OCI-LY1 (cell line): ENCODE measurements at regions not wholly inside any gene's neighbourhood (a gene's known extent, or its start where the extent isn't known, plus 50 kb on each side); places are given as distances from the start of the nearest gene placed in this dataset.

Experiments
- H2AFZ ChIP-seq: fragments of 200-600 bp; sonication (generic), shearing (Covaris generic); 2 replicates; pipeline ENCODE4 v1.6.0; 2014; ENCODE audit warnings: antibody characterized with exemption, mild to moderate bottlenecking, low read length
- H3F3A ChIP-seq: fragments of 200-600 bp; sonication (generic), shearing (Covaris generic); 2 replicates; pipeline ENCODE4 v1.6.0; 2014; ENCODE audit warnings: mild to moderate bottlenecking, antibody characterized with exemption, low read length, moderate library complexity; ENCODE audit not compliant: insufficient read depth
- H3K27ac ChIP-seq: fragments of 200-600 bp; sonication (generic); 2 replicates; pipeline ENCODE4 v1.5.1; 2014; ENCODE audit warnings: low read length, mixed run types, mild to moderate bottlenecking, low read depth; ENCODE audit not compliant: poor library complexity, severe bottlenecking
- H3K27me3 ChIP-seq: fragments of 200-600 bp; sonication (generic); 2 replicates; pipeline ENCODE4 v1.6.0; 2014; ENCODE audit warnings: antibody characterized with exemption, mild to moderate bottlenecking, low read length, moderate library complexity; ENCODE audit not compliant: insufficient read depth
- H3K36me3 ChIP-seq: fragments of 200-600 bp; sonication (generic); 2 replicates; pipeline ENCODE4 v1.6.1; 2014; ENCODE audit warnings: mild to moderate bottlenecking, antibody characterized with exemption, low read length, moderate library complexity, mixed read lengths; ENCODE audit not compliant: insufficient read depth
- H3K4me1 ChIP-seq: fragments of 200-600 bp; sonication (generic); 2 replicates; pipeline ENCODE4 v1.5.1; 2014; ENCODE audit warnings: mild to moderate bottlenecking, low read length, moderate library complexity; ENCODE audit not compliant: insufficient read depth, severe bottlenecking
- H3K4me2 ChIP-seq: fragments of 200-600 bp; sonication (generic), shearing (Covaris generic); 2 replicates; pipeline ENCODE4 v1.6.1; 2014; ENCODE audit warnings: low read length
- H3K4me3 ChIP-seq: fragments of 200-600 bp; sonication (generic); 2 replicates; pipeline ENCODE4 v1.5.1; 2014; ENCODE audit warnings: low read length, low read depth, mild to moderate bottlenecking, mixed read lengths; ENCODE audit not compliant: poor library complexity, severe bottlenecking
- H3K79me2 ChIP-seq: fragments of 200-600 bp; shearing (Covaris generic); 2 replicates; pipeline ENCODE4 v1.6.1; 2016; ENCODE audit warnings: mixed run types, low read length, mixed read lengths; ENCODE audit not compliant: insufficient read depth
- H3K9ac ChIP-seq: fragments of 200-600 bp; sonication (generic), shearing (Covaris generic); 2 replicates; pipeline ENCODE4 v1.6.1; 2014; ENCODE audit warnings: mild to moderate bottlenecking, low read length, mixed read lengths
- H3K9me2 ChIP-seq: fragments of 200-600 bp; sonication (generic), shearing (Covaris generic); 2 replicates; pipeline ENCODE4 v1.6.1; 2014; ENCODE audit warnings: low read depth, mild to moderate bottlenecking, low read length, mixed read lengths
- H3K9me3 ChIP-seq: fragments of 200-600 bp; shearing (Covaris generic); 2 replicates; pipeline ENCODE4 v1.6.1; 2014; ENCODE audit warnings: low read length, mixed read lengths
- H4K20me1 ChIP-seq: fragments of 200-600 bp; sonication (generic), shearing (Covaris generic); 2 replicates; pipeline ENCODE4 v1.6.0; 2016; ENCODE audit warnings: mild to moderate bottlenecking, low read length; ENCODE audit not compliant: insufficient read depth
- EZH2 ChIP-seq: fragments of 200-600 bp; sonication (generic), shearing (Covaris generic); IDR thresholded peaks from 2 replicates; pipeline ENCODE4 v1.8.0; 2017; ENCODE audit warnings: borderline replicate concordance, mixed run types, mild to moderate bottlenecking, antibody characterized with exemption, low read length, moderate library complexity, mixed read lengths
- TF ChIP-seq, protein P1 (sequence below): fragments of 200-600 bp; sonication (generic), shearing (Covaris generic); IDR thresholded peaks from 2 replicates; pipeline ENCODE4 v1.5.1; 2017; ENCODE audit warnings: mild to moderate bottlenecking, antibody characterized with exemption, low read length, moderate library complexity, mixed read lengths

DNA sequence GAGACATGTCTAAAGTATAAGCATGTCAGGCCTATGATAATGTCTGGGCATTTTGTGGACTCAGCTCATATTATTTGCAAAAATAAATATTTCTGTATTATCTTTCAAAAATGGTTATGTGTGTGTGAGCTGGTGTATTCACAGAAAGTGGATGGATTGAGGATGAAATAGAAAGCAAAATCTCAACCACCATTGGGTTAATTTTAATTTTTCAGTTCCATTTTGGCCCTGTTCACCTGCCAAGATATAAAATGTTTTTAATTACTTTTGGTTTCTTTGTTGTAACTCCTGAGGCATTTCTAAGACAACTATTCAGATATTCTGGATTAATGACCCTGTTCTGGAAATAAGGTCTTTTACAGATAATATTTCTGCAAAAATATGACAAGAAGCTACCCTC is 232.7 kb upstream of the PPFIA2 start:
- Histone ChIP-seq H3K9me2 (no peaks in the 10 kb centered on the region), H3K9me3 (no peaks in the 10 kb centered on the region), H3K4me1 (no peaks in the 10 kb centered on the region), H2AFZ (no peak overlapping the region), H3K36me3 (no peaks in the 10 kb centered on the region), H3K4me2 (no peak overlapping the region), H3F3A (no peaks in the 10 kb centered on the region), H3K27me3 (no peaks in the 10 kb centered on the region), H3K79me2 (no peaks in the 10 kb centered on the region), H3K9ac (no peak overlapping the region), H3K27ac (no peak overlapping the region), H3K4me3 (no peak overlapping the region), H4K20me1 (no peaks in the 10 kb centered on the region)
- TF ChIP-seq EZH2: no peak
- TF ChIP-seq, protein P1, sequence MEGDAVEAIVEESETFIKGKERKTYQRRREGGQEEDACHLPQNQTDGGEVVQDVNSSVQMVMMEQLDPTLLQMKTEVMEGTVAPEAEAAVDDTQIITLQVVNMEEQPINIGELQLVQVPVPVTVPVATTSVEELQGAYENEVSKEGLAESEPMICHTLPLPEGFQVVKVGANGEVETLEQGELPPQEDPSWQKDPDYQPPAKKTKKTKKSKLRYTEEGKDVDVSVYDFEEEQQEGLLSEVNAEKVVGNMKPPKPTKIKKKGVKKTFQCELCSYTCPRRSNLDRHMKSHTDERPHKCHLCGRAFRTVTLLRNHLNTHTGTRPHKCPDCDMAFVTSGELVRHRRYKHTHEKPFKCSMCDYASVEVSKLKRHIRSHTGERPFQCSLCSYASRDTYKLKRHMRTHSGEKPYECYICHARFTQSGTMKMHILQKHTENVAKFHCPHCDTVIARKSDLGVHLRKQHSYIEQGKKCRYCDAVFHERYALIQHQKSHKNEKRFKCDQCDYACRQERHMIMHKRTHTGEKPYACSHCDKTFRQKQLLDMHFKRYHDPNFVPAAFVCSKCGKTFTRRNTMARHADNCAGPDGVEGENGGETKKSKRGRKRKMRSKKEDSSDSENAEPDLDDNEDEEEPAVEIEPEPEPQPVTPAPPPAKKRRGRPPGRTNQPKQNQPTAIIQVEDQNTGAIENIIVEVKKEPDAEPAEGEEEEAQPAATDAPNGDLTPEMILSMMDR: no peak

DNA sequence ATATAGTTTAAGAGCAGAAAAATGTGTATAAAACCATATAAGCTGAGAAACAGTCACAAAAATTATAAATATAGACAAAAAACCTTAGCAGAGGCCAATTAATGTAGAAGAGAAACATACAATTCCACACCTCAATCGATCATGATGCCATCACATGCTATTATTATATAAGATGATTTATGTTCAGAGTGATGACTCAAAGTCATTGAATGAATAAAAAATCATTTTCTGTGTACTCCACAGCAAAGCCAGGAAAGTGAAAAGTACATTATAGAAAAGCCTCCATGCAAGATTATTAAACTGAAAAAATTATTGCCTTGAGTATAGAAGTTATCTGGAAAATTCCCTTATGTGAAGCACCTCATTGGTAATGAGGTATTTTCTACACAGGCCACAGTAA is 229.2 kb upstream of the PPFIA2 start:
- Histone ChIP-seq H3K4me2 (no peak overlapping the region), H3K27ac (no peak overlapping the region), H3K27me3 (no peaks in the 10 kb centered on the region), H3K4me1 (no peaks in the 10 kb centered on the region), H2AFZ (no peak overlapping the region), H3K36me3 (no peaks in the 10 kb centered on the region), H4K20me1 (no peaks in the 10 kb centered on the region), H3K79me2 (no peaks in the 10 kb centered on the region), H3F3A (no peaks in the 10 kb centered on the region), H3K4me3 (no peak overlapping the region), H3K9me3 (no peaks in the 10 kb centered on the region), H3K9ac (no peak overlapping the region), H3K9me2 (no peaks in the 10 kb centered on the region)
- TF ChIP-seq EZH2: no peak
- TF ChIP-seq, protein P1: no peak

DNA sequence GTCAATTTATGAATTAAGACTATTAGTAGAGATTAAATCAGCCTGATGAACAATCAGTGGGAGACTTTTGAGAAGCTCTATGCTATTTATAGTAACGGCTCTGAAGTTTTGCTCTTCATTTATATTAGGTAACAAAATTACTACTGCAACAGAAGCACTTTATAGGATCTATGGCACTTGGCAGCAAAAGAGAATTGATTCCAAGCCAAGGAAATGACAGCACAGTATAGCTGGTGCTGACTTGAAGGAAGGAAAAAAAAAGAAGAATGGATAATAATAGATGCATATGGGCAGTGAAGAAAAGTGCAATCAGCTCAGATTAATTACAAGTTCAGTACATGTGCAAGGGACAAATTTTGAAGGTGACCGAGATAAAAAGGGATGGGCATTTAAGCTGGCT is 228.2 kb upstream of the PPFIA2 start:
- Histone ChIP-seq H3K9me2 (no peaks in the 10 kb centered on the region), H3K27me3 (no peaks in the 10 kb centered on the region)
- no peak for TF ChIP-seq EZH2
- TF ChIP-seq, protein P1: no peak

More for the DNA sequence above, 228.2 kb upstream of the PPFIA2 start:
- Histone ChIP-seq H4K20me1 (no peaks in the 10 kb centered on the region), H2AFZ (no peak overlapping the region), H3K4me1 (no peaks in the 10 kb centered on the region), H3K79me2 (no peaks in the 10 kb centered on the region), H3K36me3 (no peaks in the 10 kb centered on the region), H3K27ac (no peak overlapping the region), H3K9ac (no peak overlapping the region), H3K4me3 (no peak overlapping the region), H3K9me3 (no peaks in the 10 kb centered on the region), H3K4me2 (no peak overlapping the region), H3F3A (no peaks in the 10 kb centered on the region)
